ENCODE measurements at regions not wholly inside any gene's neighbourhood (a gene's known extent, or its start where the extent isn't known, plus 50 kb on each side); places are given as distances from the start of the nearest gene placed in this dataset.

DNA sequence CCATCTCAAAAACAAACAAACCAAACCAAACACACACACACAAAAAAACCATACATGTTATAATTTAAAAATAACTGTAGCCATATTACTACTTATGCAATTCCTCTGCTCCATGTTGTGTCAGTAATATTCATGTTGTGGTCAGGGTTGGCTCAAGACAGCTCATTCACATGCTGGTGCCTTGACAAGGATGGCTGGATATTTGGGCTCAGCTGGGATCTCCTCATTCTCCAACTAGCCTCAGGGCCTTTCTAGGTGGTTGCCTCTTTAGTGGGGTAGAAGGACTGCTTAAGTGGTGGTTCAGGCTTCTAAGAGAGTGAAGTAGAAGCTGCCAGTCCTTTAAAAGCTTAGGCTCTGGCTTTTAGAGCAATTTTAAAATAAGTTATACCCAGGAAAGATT, 189.3 kb downstream of the ADRA2A start:
- ChIA-PET POLR2A (no interaction called here), CTCF (no interaction called here)
- Histone ChIP-seq H3K9me3 (no peaks in the 10 kb centered on the region), H3K4me3 (no peak overlapping the region), H3K27ac (no peak overlapping the region), H3K4me2 (no peak overlapping the region), H3K4me1 (no peaks in the 10 kb centered on the region)
- DNase-seq (ENCODE audit: low read depth in 1 of 2, low spot score in 1 of 2) (no peak), ATAC-seq (no peak), FAIRE-seq (no peak)
- TF ChIP-seq, protein P1, sequence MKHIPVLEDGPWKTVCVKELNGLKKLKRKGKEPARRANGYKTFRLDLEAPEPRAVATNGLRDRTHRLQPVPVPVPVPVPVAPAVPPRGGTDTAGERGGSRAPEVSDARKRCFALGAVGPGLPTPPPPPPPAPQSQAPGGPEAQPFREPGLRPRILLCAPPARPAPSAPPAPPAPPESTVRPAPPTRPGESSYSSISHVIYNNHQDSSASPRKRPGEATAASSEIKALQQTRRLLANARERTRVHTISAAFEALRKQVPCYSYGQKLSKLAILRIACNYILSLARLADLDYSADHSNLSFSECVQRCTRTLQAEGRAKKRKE (CRISPR knock-in tag; IDR thresholded peaks at IDR 0.05; ENCODE audit: low read depth): no peak
- TF ChIP-seq MYC (IDR thresholded peaks at IDR 0.05; ENCODE audit: borderline replicate concordance, low read length) (no peak), NR3C1 (IDR thresholded peaks at IDR 0.05) (no peak), CBX2 (IDR thresholded peaks at IDR 0.05; ENCODE audit: borderline replicate concordance, low read depth) (no peak), NPAS2 (CRISPR knock-in tag; IDR thresholded peaks at IDR 0.05; ENCODE audit: borderline replicate concordance) (no peak), ZSCAN20 (CRISPR knock-in tag; IDR thresholded peaks at IDR 0.05) (no peak), ZC3H11A (IDR thresholded peaks at IDR 0.05) (no peak), HOXA7 (CRISPR knock-in tag; IDR thresholded peaks at IDR 0.05) (no peak), SMC3 (IDR thresholded peaks at IDR 0.05) (no peak), RFX5 (IDR thresholded peaks at IDR 0.05) (no peak), HOXB13 (CRISPR knock-in tag; IDR thresholded peaks at IDR 0.05; ENCODE audit: low read depth) (no peak), TFCP2L1 (CRISPR knock-in tag; IDR thresholded peaks at IDR 0.05) (no peak), POLR2AphosphoS2 (conservative IDR thresholded peaks at IDR 0.05; ENCODE audit: low read length) (no peak), RARB (CRISPR knock-in tag; IDR thresholded peaks at IDR 0.05) (no peak), BHLHE40 (IDR thresholded peaks at IDR 0.05; ENCODE audit: low read depth, low read length) (no peak), KDM5A (IDR thresholded peaks at IDR 0.05) (no peak)
- TF ChIP-seq, protein P2, sequence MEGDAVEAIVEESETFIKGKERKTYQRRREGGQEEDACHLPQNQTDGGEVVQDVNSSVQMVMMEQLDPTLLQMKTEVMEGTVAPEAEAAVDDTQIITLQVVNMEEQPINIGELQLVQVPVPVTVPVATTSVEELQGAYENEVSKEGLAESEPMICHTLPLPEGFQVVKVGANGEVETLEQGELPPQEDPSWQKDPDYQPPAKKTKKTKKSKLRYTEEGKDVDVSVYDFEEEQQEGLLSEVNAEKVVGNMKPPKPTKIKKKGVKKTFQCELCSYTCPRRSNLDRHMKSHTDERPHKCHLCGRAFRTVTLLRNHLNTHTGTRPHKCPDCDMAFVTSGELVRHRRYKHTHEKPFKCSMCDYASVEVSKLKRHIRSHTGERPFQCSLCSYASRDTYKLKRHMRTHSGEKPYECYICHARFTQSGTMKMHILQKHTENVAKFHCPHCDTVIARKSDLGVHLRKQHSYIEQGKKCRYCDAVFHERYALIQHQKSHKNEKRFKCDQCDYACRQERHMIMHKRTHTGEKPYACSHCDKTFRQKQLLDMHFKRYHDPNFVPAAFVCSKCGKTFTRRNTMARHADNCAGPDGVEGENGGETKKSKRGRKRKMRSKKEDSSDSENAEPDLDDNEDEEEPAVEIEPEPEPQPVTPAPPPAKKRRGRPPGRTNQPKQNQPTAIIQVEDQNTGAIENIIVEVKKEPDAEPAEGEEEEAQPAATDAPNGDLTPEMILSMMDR (IDR thresholded peaks at IDR 0.05): no peak
- TF ChIP-seq, protein P3, sequence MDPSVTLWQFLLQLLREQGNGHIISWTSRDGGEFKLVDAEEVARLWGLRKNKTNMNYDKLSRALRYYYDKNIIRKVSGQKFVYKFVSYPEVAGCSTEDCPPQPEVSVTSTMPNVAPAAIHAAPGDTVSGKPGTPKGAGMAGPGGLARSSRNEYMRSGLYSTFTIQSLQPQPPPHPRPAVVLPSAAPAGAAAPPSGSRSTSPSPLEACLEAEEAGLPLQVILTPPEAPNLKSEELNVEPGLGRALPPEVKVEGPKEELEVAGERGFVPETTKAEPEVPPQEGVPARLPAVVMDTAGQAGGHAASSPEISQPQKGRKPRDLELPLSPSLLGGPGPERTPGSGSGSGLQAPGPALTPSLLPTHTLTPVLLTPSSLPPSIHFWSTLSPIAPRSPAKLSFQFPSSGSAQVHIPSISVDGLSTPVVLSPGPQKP (IDR thresholded peaks at IDR 0.05; ENCODE audit: low read depth, low read length): no peak

DNA sequence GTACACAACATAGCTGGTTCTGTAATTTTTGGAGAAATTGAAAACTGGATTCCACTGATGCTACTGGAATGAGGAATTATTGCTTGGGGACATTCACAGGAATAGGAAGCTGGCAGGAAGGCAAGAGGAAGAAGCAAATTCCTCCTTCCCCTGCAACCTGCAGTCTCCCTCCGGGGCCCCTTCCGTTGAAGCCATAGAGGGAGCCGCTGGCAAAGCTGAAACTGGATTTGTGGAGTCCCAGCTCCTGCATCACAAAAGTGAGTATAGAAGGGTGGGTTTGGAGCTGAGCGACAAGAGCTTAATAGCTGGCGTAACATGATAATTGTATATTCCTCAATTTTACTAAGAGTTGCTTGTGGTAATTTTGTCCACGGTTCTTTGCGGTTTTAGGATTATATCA, 190.8 kb downstream of the ADRA2A start:
- 47% methylated on average over 7 of the region's 7 CpGs for WGBS (ENCODE audit: missing lambda C conversion rate)
- POLR2A ChIA-PET: no interaction called here
- Histone ChIP-seq H3K4me2 (no peak overlapping the region), H3K27ac (no peak overlapping the region), H3K4me1 (no peaks in the 10 kb centered on the region), H3K4me3 (no peak overlapping the region), H3K9me3 (no peaks in the 10 kb centered on the region)
- DNase-seq (ENCODE audit: low read depth in 1 of 2, low spot score in 1 of 2) (no peak), FAIRE-seq (no peak), ATAC-seq (no peak)
- CTCF ChIA-PET: interaction anchor here (0.6 kb wide), 1 partner anchor 15 kb away, joined by 3 read pairs; no protein-coding TSS in a partner anchor
- TF ChIP-seq FOSL2 (IDR thresholded peaks at IDR 0.05) (no peak), FOSL2 (CRISPR knock-in tag; IDR thresholded peaks at IDR 0.05) (no peak), SMC3 (IDR thresholded peaks at IDR 0.05) (no peak), TP53 (CRISPR knock-in tag; IDR thresholded peaks at IDR 0.05) (no peak), CBX8 (IDR thresholded peaks at IDR 0.05) (no peak), HEYL (CRISPR knock-in tag; IDR thresholded peaks at IDR 0.05) (no peak), BHLHE40 (IDR thresholded peaks at IDR 0.05; ENCODE audit: low read depth, low read length) (no peak), ESRRA (IDR thresholded peaks at IDR 0.05; ENCODE audit: borderline replicate concordance, low read length) (no peak), ZFP36 (IDR thresholded peaks at IDR 0.05; ENCODE audit: borderline replicate concordance, partially characterized antibody) (no peak), POLR2A (IDR thresholded peaks at IDR 0.05; ENCODE audit: low read length) (no peak), HOXB5 (CRISPR knock-in tag; IDR thresholded peaks at IDR 0.05) (no peak)
- TF ChIP-seq, protein P1 (CRISPR knock-in tag; IDR thresholded peaks at IDR 0.05; ENCODE audit: low read depth): no peak
- TF ChIP-seq, protein P4, sequence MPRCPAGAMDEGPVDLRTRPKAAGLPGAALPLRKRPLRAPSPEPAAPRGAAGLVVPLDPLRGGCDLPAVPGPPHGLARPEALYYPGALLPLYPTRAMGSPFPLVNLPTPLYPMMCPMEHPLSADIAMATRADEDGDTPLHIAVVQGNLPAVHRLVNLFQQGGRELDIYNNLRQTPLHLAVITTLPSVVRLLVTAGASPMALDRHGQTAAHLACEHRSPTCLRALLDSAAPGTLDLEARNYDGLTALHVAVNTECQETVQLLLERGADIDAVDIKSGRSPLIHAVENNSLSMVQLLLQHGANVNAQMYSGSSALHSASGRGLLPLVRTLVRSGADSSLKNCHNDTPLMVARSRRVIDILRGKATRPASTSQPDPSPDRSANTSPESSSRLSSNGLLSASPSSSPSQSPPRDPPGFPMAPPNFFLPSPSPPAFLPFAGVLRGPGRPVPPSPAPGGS (IDR thresholded peaks at IDR 0.05): no peak
- TF ChIP-seq, protein P5, sequence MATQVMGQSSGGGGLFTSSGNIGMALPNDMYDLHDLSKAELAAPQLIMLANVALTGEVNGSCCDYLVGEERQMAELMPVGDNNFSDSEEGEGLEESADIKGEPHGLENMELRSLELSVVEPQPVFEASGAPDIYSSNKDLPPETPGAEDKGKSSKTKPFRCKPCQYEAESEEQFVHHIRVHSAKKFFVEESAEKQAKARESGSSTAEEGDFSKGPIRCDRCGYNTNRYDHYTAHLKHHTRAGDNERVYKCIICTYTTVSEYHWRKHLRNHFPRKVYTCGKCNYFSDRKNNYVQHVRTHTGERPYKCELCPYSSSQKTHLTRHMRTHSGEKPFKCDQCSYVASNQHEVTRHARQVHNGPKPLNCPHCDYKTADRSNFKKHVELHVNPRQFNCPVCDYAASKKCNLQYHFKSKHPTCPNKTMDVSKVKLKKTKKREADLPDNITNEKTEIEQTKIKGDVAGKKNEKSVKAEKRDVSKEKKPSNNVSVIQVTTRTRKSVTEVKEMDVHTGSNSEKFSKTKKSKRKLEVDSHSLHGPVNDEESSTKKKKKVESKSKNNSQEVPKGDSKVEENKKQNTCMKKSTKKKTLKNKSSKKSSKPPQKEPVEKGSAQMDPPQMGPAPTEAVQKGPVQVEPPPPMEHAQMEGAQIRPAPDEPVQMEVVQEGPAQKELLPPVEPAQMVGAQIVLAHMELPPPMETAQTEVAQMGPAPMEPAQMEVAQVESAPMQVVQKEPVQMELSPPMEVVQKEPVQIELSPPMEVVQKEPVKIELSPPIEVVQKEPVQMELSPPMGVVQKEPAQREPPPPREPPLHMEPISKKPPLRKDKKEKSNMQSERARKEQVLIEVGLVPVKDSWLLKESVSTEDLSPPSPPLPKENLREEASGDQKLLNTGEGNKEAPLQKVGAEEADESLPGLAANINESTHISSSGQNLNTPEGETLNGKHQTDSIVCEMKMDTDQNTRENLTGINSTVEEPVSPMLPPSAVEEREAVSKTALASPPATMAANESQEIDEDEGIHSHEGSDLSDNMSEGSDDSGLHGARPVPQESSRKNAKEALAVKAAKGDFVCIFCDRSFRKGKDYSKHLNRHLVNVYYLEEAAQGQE (IDR thresholded peaks at IDR 0.05): no peak
- TF ChIP-seq, protein P3 (IDR thresholded peaks at IDR 0.05; ENCODE audit: low read depth, low read length): no peak
